SJCRH30 (cell line): ENCODE measurements at regions not wholly inside any gene's neighbourhood (a gene's known extent, or its start where the extent isn't known, plus 50 kb on each side); places are given as distances from the start of the nearest gene placed in this dataset.

Experiments used
- DNase-seq, 2 experiments: peaks; one replicate each; pipeline ENCODE4 v3.0.0-alpha.2; 2015 to 2020
- H3K27ac ChIP-seq: fragments of 250-450 bp; sonication (Bioruptor Pico); 2 replicates; pipeline ENCODE4 v1.5.1; 2020; ENCODE audit warnings: mild to moderate bottlenecking, moderate library complexity
- H3K27me3 ChIP-seq: fragments of 250-450 bp; sonication (Bioruptor Pico); 2 replicates; pipeline ENCODE4 v1.5.1; 2020; ENCODE audit warnings: mild to moderate bottlenecking, moderate library complexity
- H3K36me3 ChIP-seq: fragments of 250-450 bp; sonication (Bioruptor Pico); 2 replicates; pipeline ENCODE4 v1.5.1; 2020; ENCODE audit warnings: mild to moderate bottlenecking, moderate library complexity
- H3K4me1 ChIP-seq: fragments of 250-450 bp; sonication (Bioruptor Pico); 2 replicates; pipeline ENCODE4 v1.5.1; 2020; ENCODE audit warnings: mild to moderate bottlenecking, moderate library complexity
- H3K4me3 ChIP-seq: fragments of 250-450 bp; sonication (Bioruptor Pico); 2 replicates; pipeline ENCODE4 v1.5.1; 2020; ENCODE audit warnings: mild to moderate bottlenecking, moderate library complexity
- H3K9me3 ChIP-seq: fragments of 250-450 bp; sonication (Bioruptor Pico); replicated peaks from 2 replicates; pipeline ENCODE4 v1.5.1; 2020; ENCODE audit warnings: mild to moderate bottlenecking, moderate library complexity

- no peak overlapping the region for H3K4me3 ChIP-seq
- H3K4me1 ChIP-seq = no peaks in the 10 kb centered on the region
- H3K9me3 ChIP-seq = no peaks in the 10 kb centered on the region
- no peaks in the 10 kb centered on the region for H3K36me3 ChIP-seq
- H3K27me3 ChIP-seq = no peaks in the 10 kb centered on the region
- DNase-seq = no peak
- H3K27ac ChIP-seq = no peak overlapping the region
Measured at GRCh38 chr5:147981074-147981473, 74.7 kb upstream of the C5orf46 start.

GRCh38 chr5:147979761-147980160 is 73.4 kb upstream of the C5orf46 start:
- Histone ChIP-seq H3K9me3 (no peaks in the 10 kb centered on the region), H3K4me3 (no peak overlapping the region)

GRCh38 chr5:147972076-147972840 is 65.9 kb upstream of the C5orf46 start:
- peaks cover 6% of the 10 kb centered on the region; the same call in 1 of the 2 replicates for H3K4me1 ChIP-seq
- H3K27me3 ChIP-seq = no peaks in the 10 kb centered on the region
- no peak overlapping the region for H3K27ac ChIP-seq
- no peaks in the 10 kb centered on the region for H3K36me3 ChIP-seq
- no peak overlapping the region for H3K4me3 ChIP-seq
- no peak for DNase-seq
- H3K9me3 ChIP-seq = no peaks in the 10 kb centered on the region

More at GRCh38 chr5:147979761-147980160, 73.4 kb upstream of the C5orf46 start:
- H3K36me3 ChIP-seq = no peaks in the 10 kb centered on the region
- H3K4me1 ChIP-seq = no peaks in the 10 kb centered on the region
- no peak for DNase-seq
- no peak overlapping the region for H3K27ac ChIP-seq
- H3K27me3 ChIP-seq = no peaks in the 10 kb centered on the region

GRCh38 chr5:147971472-147971871 is 65.1 kb upstream of the C5orf46 start:
- Histone ChIP-seq H3K27me3 (no peaks in the 10 kb centered on the region), H3K27ac (no peak overlapping the region), H3K36me3 (no peaks in the 10 kb centered on the region), H3K9me3 (no peaks in the 10 kb centered on the region), H3K4me1 (peaks cover 6% of the 10 kb centered on the region; the same call in 1 of the 2 replicates), H3K4me3 (no peak overlapping the region)
- DNase-seq = no peak

GRCh38 chr5:147968855-147969254 is 62.5 kb upstream of the C5orf46 start:
- H3K27ac ChIP-seq = no peak overlapping the region
- DNase-seq = no peak
- no peaks in the 10 kb centered on the region for H3K9me3 ChIP-seq
- no peaks in the 10 kb centered on the region for H3K27me3 ChIP-seq
- H3K4me1 ChIP-seq = peaks cover 6% of the 10 kb centered on the region; the same call in 1 of the 2 replicates
- H3K4me3 ChIP-seq = no peak overlapping the region
- H3K36me3 ChIP-seq = no peaks in the 10 kb centered on the region

- Histone ChIP-seq H3K4me3 (no peak overlapping the region), H3K36me3 (no peaks in the 10 kb centered on the region), H3K27ac (no peak overlapping the region), H3K9me3 (no peaks in the 10 kb centered on the region), H3K27me3 (no peaks in the 10 kb centered on the region), H3K4me1 (no peaks in the 10 kb centered on the region)
- DNase-seq = no peak
Measured at GRCh38 chr5:147966829-147967228, 60.5 kb upstream of the C5orf46 start.

- no peaks in the 10 kb centered on the region for H3K27me3 ChIP-seq
- H3K4me1 ChIP-seq = no peaks in the 10 kb centered on the region
- H3K36me3 ChIP-seq = no peaks in the 10 kb centered on the region
- DNase-seq = no peak
- no peak overlapping the region for H3K27ac ChIP-seq
- H3K9me3 ChIP-seq = no peaks in the 10 kb centered on the region
- no peak overlapping the region for H3K4me3 ChIP-seq
Measured at GRCh38 chr5:147966326-147966725, 60.0 kb upstream of the C5orf46 start.

- Histone ChIP-seq H3K4me3 (no peak overlapping the region), H3K27ac (no peak overlapping the region), H3K27me3 (no peaks in the 10 kb centered on the region), H3K36me3 (no peaks in the 10 kb centered on the region), H3K9me3 (no peaks in the 10 kb centered on the region), H3K4me1 (no peaks in the 10 kb centered on the region)
- DNase-seq = no peak
Measured at GRCh38 chr5:147965715-147966114, 59.4 kb upstream of the C5orf46 start.

- no peak overlapping the region for H3K27ac ChIP-seq
- no peaks in the 10 kb centered on the region for H3K36me3 ChIP-seq
Measured at GRCh38 chr5:147963948-147964693, 57.8 kb upstream of the C5orf46 start.

GRCh38 chr5:147963436-147963835 is 57.1 kb upstream of the C5orf46 start:
- Histone ChIP-seq H3K9me3 (no peaks in the 10 kb centered on the region), H3K27me3 (no peaks in the 10 kb centered on the region), H3K36me3 (no peaks in the 10 kb centered on the region), H3K27ac (no peak overlapping the region), H3K4me1 (no peaks in the 10 kb centered on the region), H3K4me3 (no peak overlapping the region)
- DNase-seq = no peak

More at GRCh38 chr5:147963948-147964693, 57.8 kb upstream of the C5orf46 start:
- Histone ChIP-seq H3K27me3 (no peaks in the 10 kb centered on the region), H3K9me3 (no peaks in the 10 kb centered on the region), H3K4me3 (no peak overlapping the region), H3K4me1 (no peaks in the 10 kb centered on the region)
- DNase-seq = no peak

GRCh38 chr5:147961208-147961749 is 54.9 kb upstream of the C5orf46 start:
- Histone ChIP-seq H3K4me1 (no peaks in the 10 kb centered on the region), H3K4me3 (no peak overlapping the region), H3K9me3 (no peaks in the 10 kb centered on the region), H3K27me3 (no peaks in the 10 kb centered on the region), H3K36me3 (no peaks in the 10 kb centered on the region), H3K27ac (no peak overlapping the region)
- DNase-seq = no peak

GRCh38 chr5:147957901-147958300 is 51.6 kb upstream of the C5orf46 start:
- no peak overlapping the region for H3K27ac ChIP-seq
- H3K27me3 ChIP-seq = no peaks in the 10 kb centered on the region
- DNase-seq = no peak
- H3K9me3 ChIP-seq = no peaks in the 10 kb centered on the region
- H3K4me1 ChIP-seq = no peaks in the 10 kb centered on the region
- H3K4me3 ChIP-seq = no peak overlapping the region
- H3K36me3 ChIP-seq = no peaks in the 10 kb centered on the region

GRCh38 chr5:147956842-147957223 is 50.5 kb upstream of the C5orf46 start:
- Histone ChIP-seq H3K4me3 (no peak overlapping the region), H3K4me1 (no peaks in the 10 kb centered on the region), H3K36me3 (no peaks in the 10 kb centered on the region), H3K9me3 (no peaks in the 10 kb centered on the region), H3K27me3 (no peaks in the 10 kb centered on the region), H3K27ac (no peak overlapping the region)
- no peak for DNase-seq

GRCh38 chr5:147956064-147956841 is 49.9 kb upstream of the C5orf46 start:
- Histone ChIP-seq H3K4me1 (no peaks in the 10 kb centered on the region), H3K27me3 (no peaks in the 10 kb centered on the region), H3K9me3 (no peaks in the 10 kb centered on the region), H3K36me3 (no peaks in the 10 kb centered on the region), H3K4me3 (no peak overlapping the region), H3K27ac (no peak overlapping the region)
- no peak for DNase-seq
